ENCODE measurements at regions not wholly inside any gene's neighbourhood (a gene's known extent, or its start where the extent isn't known, plus 50 kb on each side); places are given as distances from the start of the nearest gene placed in this dataset.

- TF ChIP-seq TCF12 (IDR thresholded peaks at IDR 0.05; ENCODE audit: low read depth, low read length) = no peak
Measured at GRCh38 chr1:99476058-99476457, 169.9 kb upstream of the PALMD start (continued).

DNA sequence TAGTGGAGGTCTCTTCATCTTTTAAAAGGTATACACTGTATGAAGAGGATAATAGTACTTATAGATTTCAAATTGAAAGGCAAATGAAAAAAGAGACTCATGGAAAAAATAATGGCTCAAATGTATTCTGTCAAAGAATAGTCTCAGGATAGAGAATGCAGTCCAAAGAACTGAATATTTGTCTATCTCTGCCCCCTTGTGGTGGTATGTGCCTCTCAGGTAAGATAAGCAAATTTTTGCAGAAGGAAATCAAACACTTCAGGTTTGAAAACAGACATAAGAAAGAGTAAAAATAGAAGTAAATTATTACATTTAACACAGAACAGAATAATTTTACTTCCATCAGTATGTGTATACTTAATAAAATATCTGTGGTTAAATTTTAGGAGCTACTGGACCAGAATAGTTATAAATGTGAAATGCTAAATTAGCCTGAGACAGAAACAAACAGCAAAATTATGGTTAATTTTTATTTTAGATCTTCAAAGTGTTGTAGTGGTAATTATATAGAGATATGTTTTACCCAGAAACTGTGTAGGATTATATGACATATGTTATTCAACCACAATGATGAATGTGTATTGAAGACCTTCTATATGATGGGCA is 164.4 kb upstream of the PALMD start:
- CTCF ChIA-PET (ENCODE audit: partially characterized antibody) = interaction anchor here (0.6 to 5.0 kb wide), 45 partner anchors 10 to 720 kb away, joined by 3 to 29 read pairs (median 4); partner anchors contain the start of gene PLPPR4
- Histone ChIP-seq H2BK12ac (ENCODE audit: low read depth, low read length) (no peak overlapping the region), H4K5ac (ENCODE audit: insufficient read length, low read depth, low read length) (no peak overlapping the region), H3K18ac (ENCODE audit: extremely low read depth, low read length) (no peak overlapping the region), H3K79me2 (ENCODE audit: control insufficient read depth in 1 of 2, insufficient read depth in 2 of 2, low read length in 2 of 2) (no peaks in the 10 kb centered on the region), H2BK5ac (ENCODE audit: low read depth, low read length) (no peak overlapping the region), H2BK15ac (ENCODE audit: low read length) (no peak overlapping the region), H4K20me1 (replicated peaks in 1 of 2; ENCODE audit: control insufficient read depth in 1 of 2, insufficient read depth in 2 of 2, low read length in 2 of 2) (no peaks in the 10 kb centered on the region), H3K4me2 (ENCODE audit: insufficient read depth in 1 of 2, low read depth in 2 of 2, low read length in 2 of 2) (no peak overlapping the region), H4K91ac (replicated peaks; ENCODE audit: insufficient read length, low read length) (no peak overlapping the region), H2AK5ac (ENCODE audit: low read depth, low read length) (no peak overlapping the region), H3K23ac (ENCODE audit: insufficient read length) (no peak overlapping the region), H3K56ac (replicated peaks; ENCODE audit: insufficient read length, low read depth, low read length) (no peak overlapping the region), H3K36me3 (ENCODE audit: control insufficient read depth in 2 of 4, insufficient read depth in 4 of 4, low read length in 3 of 4) (no peaks in the 10 kb centered on the region), H3K4me1 (replicated peaks in 1 of 4; ENCODE audit: control insufficient read depth in 3 of 4, insufficient read depth in 4 of 4, low read length in 3 of 4) (no peaks in the 10 kb centered on the region), H3K4ac (replicated peaks; ENCODE audit: insufficient read length, low read depth, low read length) (no peak overlapping the region), H2BK120ac (replicated peaks; ENCODE audit: low read depth, low read length) (no peak overlapping the region), H3K9ac (replicated peaks in 1 of 4; ENCODE audit: extremely low read depth in 1 of 4, low read depth in 3 of 4, low read length in 3 of 4) (no peak overlapping the region), H3K27me3 (replicated peaks in 1 of 4; ENCODE audit: control insufficient read depth in 3 of 4, extremely low read depth in 1 of 4, insufficient read depth in 3 of 4, low read length in 3 of 4) (no peaks in the 10 kb centered on the region), H3K23me2 (ENCODE audit: low read depth, low read length) (no peaks in the 10 kb centered on the region), H3K14ac (ENCODE audit: insufficient read length) (no peak overlapping the region), H2BK20ac (ENCODE audit: low read length) (no peak overlapping the region), H2AFZ (ENCODE audit: low read length) (no peak overlapping the region), H3K9me3 (ENCODE audit: insufficient read depth in 2 of 2, low read depth in 1 of 2, low read length in 1 of 2) (0 out of 4 replicates have a peak, but pooled peaks cover 0 to 4% of the 10 kb centered on the region in 2 experiments), H4K8ac (ENCODE audit: extremely low read depth, insufficient read depth, low read length) (no peak overlapping the region), H3K4me3 (ENCODE audit: extremely low read depth in 1 of 4, insufficient read depth in 2 of 4, low read depth in 3 of 4, low read length in 4 of 4) (no peak overlapping the region), H3K27ac (ENCODE audit: low read depth, low read length) (no peak overlapping the region), H3K79me1 (ENCODE audit: low read depth, low read length) (no peaks in the 10 kb centered on the region)
- POLR2A ChIA-PET (ENCODE audit: partially characterized antibody) = no interaction called here
- no peak for FAIRE-seq
- DNase-seq (ENCODE audit: low read depth in 1 of 2, low spot score in 2 of 2) = no peak
- TF ChIP-seq NRF1 (IDR thresholded peaks at IDR 0.05; ENCODE audit: low read depth, low read length) = no peak
- TF ChIP-seq CHD1 (IDR thresholded peaks at IDR 0.05; ENCODE audit: low read depth, low read length) = no peak
- no peak for TF ChIP-seq SUZ12 (IDR thresholded peaks at IDR 0.05; ENCODE audit: low read length)
- TF ChIP-seq USF2 (IDR thresholded peaks at IDR 0.05; ENCODE audit: low read length) = no peak
- TF ChIP-seq MAFK (IDR thresholded peaks at IDR 0.05; ENCODE audit: low read depth, low read length) = no peak
- TF ChIP-seq TAF1 (IDR thresholded peaks at IDR 0.05; ENCODE audit: low read depth, low read length) = no peak
- TF ChIP-seq TEAD4 (IDR thresholded peaks at IDR 0.05; ENCODE audit: low read depth, low read length) = peak; percentile 75
- peak; percentile 83 to 86 for TF ChIP-seq RAD21 (IDR thresholded peaks at IDR 0.05 in 1 of 2, conservative IDR thresholded peaks at IDR 0.05 in 1 of 2; ENCODE audit: low read depth in 2 of 2, low read length in 2 of 2)
- no peak for TF ChIP-seq PHF8 (conservative IDR thresholded peaks at IDR 0.05; ENCODE audit: low read depth, low read length)
- TF ChIP-seq EZH2 (IDR thresholded peaks at IDR 0.05; ENCODE audit: low read depth, low read length, severe bottlenecking) = no peak
- TF ChIP-seq CREB1 (IDR thresholded peaks at IDR 0.05) = no peak
